ENCODE measurements at regions not wholly inside any gene's neighbourhood (a gene's known extent, or its start where the extent isn't known, plus 50 kb on each side); places are given as distances from the start of the nearest gene placed in this dataset.

DNA sequence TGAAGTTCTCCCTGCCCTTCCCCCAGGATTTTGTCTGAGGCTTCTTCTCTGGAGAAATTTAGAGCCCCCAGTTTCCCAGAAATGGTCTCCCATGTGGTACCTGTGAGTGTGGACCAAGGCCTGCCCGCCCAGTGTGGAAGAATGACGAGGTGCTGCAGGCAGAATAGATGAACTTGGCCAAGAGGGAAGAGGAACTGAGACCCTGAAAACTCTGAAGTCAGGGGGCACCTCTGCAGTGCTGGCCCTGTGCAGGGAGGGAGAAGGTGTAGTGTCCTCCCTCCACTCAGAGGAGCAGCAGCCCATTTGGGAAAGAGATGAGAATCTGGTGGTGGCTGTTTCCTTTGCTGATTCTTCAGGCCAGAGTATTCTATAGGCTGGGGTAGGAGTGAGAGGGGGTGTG, 115.2 kb upstream of the PCGF5 start:
- Histone ChIP-seq H3K4me3 (no peak overlapping the region), H3K27me3 (no peaks in the 10 kb centered on the region), H3K4me1 (no peaks in the 10 kb centered on the region), H3K9me3 (no peaks in the 10 kb centered on the region), H3K27ac (no peak overlapping the region), H3K36me3 (no peaks in the 10 kb centered on the region)
- TF ChIP-seq CTCF (IDR thresholded peaks at IDR 0.05), result no peak
- TF ChIP-seq POLR2A (IDR thresholded peaks at IDR 0.05), result no peak
- no peak for TF ChIP-seq EP300 (IDR thresholded peaks at IDR 0.05)
- TF ChIP-seq POLR2AphosphoS5 (IDR thresholded peaks at IDR 0.05), result no peak
- no peak for DNase-seq
- intact Hi-C loops (cut with DNase I), result no loop called here
- 79 to 89% methylated on average over 2 of the region's 2 CpGs for WGBS, 2 donors

DNA sequence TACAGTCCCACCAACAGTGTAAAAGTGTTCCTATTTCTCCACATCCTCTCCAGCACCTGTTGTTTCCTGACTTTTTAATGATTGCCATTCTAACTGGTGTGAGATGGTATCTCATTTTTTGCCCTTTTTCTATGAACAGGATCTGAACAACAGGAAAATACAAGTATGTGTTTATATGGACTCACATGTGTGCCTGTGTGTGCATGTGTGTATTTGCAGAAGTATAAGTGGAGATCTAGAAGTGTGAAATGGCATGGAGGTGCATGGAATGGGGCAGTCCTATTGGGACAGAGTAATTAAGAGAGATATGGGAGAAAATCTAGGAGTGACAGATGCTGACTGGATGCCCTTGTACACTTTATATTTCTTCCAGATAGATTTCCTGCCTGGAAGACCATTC, 111.6 kb upstream of the PCGF5 start:
- Histone ChIP-seq H3K4me3 (no peak overlapping the region), H3K36me3 (no peaks in the 10 kb centered on the region), H3K9me3 (no peaks in the 10 kb centered on the region), H3K4me1 (no peaks in the 10 kb centered on the region), H3K27ac (no peak overlapping the region), H3K27me3 (no peaks in the 10 kb centered on the region)
- DNase-seq, result no peak
- TF ChIP-seq POLR2A (IDR thresholded peaks at IDR 0.05) (no peak), POLR2AphosphoS5 (IDR thresholded peaks at IDR 0.05) (no peak), CTCF (IDR thresholded peaks at IDR 0.05) (no peak), EP300 (IDR thresholded peaks at IDR 0.05) (no peak)
- intact Hi-C loops (cut with DNase I), result no loop called here

DNA sequence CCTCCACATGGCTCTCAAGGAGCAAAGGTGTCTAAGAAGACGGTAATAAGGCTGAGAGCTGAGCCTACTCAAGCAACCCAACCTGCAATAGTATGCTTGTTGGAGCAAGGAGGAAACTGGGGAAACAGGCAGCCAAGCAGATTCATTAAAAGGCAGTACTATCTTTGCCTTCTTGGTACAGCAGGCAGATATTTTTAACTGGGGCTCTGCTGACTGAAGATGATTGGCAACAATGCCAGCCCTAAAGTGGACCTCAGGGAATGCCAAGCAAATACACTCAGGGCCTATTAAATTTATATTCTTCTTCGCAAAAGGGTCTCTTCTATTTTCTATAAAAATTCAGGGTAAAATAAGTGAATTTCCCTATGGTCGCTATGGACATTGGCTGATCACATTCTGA, 109.4 kb upstream of the PCGF5 start:
- WGBS, 2 donors, result 94 to 95% methylated on average over 3 of the region's 3 CpGs
- DNase-seq, result no peak
- Histone ChIP-seq H3K4me3 (no peak overlapping the region), H3K9me3 (no peaks in the 10 kb centered on the region), H3K4me1 (no peaks in the 10 kb centered on the region), H3K36me3 (no peaks in the 10 kb centered on the region), H3K27ac (no peak overlapping the region), H3K27me3 (no peaks in the 10 kb centered on the region)
- intact Hi-C loops (cut with DNase I), result no loop called here
- TF ChIP-seq POLR2A (IDR thresholded peaks at IDR 0.05) (no peak), POLR2AphosphoS5 (IDR thresholded peaks at IDR 0.05) (no peak), CTCF (IDR thresholded peaks at IDR 0.05) (no peak), EP300 (IDR thresholded peaks at IDR 0.05) (no peak)

DNA sequence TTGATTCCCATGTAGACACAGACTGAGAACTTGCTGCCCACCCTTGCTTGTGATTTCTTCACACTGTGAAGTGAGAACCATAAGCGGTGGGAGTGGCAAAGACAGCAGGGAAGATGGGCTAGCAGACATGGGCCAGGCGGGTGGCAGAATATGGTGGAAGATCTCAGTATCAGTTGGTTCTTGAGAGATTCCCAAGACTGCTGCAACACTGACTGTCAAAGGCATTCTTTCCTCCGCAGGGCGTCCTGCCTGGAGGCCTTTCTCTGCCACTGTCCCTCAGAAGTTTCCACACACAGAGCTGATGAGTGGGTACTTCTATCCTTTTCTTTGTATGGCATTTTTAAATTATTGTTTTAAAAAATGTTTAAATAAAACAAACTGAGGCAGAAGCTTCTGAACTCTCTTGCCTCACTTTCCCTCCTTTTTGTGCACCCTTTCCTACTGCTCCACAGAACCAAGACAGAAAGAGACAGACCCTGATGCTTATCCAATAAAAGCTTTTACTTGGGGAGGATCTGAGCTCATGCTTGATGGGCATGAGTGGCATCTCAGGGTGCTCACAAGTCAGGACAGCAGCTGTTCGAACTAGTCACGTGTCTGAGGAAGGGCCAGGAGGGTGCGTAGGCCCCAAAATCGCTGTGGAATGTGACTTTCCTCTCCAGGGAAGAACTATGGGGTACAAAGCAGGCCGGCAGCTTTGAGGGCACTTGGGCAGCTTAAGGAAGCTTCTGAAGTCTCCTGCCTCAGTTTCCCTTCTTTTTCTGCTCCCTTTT, 104.7 kb upstream of the PCGF5 start:
- no peaks in the 10 kb centered on the region for H3K27me3 ChIP-seq
- H3K36me3 ChIP-seq, result no peaks in the 10 kb centered on the region
- H3K4me1 ChIP-seq, result no peaks in the 10 kb centered on the region
- WGBS, 2 donors, result 93 to 95% methylated on average over 9 of the region's 9 CpGs
- intact Hi-C loops (cut with DNase I), result no loop called here
- TF ChIP-seq POLR2A (IDR thresholded peaks at IDR 0.05), result no peak
- no peak for TF ChIP-seq CTCF (IDR thresholded peaks at IDR 0.05)
- TF ChIP-seq EP300 (IDR thresholded peaks at IDR 0.05), result no peak
- no peak for TF ChIP-seq POLR2AphosphoS5 (IDR thresholded peaks at IDR 0.05)
- H3K27ac ChIP-seq, result no peak overlapping the region
- H3K4me3 ChIP-seq, result no peak overlapping the region
- no peak for DNase-seq
- H3K9me3 ChIP-seq, result no peaks in the 10 kb centered on the region

DNA sequence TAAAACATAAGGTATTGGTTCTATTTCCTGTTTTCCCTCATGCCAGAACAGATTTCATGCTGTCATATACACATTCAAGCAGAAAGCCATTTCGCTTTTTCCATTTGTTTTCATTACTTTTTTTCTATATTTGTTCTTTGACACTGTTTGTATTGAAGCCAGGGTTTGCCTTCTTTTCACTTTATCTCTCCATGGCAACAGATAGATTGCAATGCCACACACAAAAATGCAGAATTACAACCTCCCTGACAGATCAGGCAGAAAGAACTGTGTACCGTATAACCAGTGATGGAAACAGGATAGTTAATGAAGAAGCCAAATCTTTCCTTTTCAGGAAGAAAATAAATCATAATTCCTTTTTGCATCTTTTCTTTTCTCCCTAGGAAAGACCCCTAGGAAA, 103.0 kb upstream of the PCGF5 start:
- Histone ChIP-seq H3K27me3 (no peaks in the 10 kb centered on the region), H3K9me3 (no peaks in the 10 kb centered on the region), H3K4me3 (no peak overlapping the region), H3K27ac (no peak overlapping the region), H3K36me3 (no peaks in the 10 kb centered on the region), H3K4me1 (no peaks in the 10 kb centered on the region)
- intact Hi-C loops (cut with DNase I), result no loop called here
- TF ChIP-seq POLR2AphosphoS5 (IDR thresholded peaks at IDR 0.05), result no peak
- no peak for TF ChIP-seq EP300 (IDR thresholded peaks at IDR 0.05)
- no peak for TF ChIP-seq POLR2A (IDR thresholded peaks at IDR 0.05)
- no peak for TF ChIP-seq CTCF (IDR thresholded peaks at IDR 0.05)
- 62 to 66% methylated on average over 2 of the region's 2 CpGs for WGBS, 2 donors
- no peak for DNase-seq

Measured in sigmoid colon (tissue), 6 donors.